Uterus (tissue), 3 donors: ENCODE measurements at regions not wholly inside any gene's neighbourhood (a gene's known extent, or its start where the extent isn't known, plus 50 kb on each side); places are given as distances from the start of the nearest gene placed in this dataset.

Experiments
- DNase-seq, 2 donors: peaks; one replicate each; pipeline ENCODE4 v3.0.0-alpha.2; 2019 to 2020
- H3K27ac ChIP-seq, 2 donors: fragments of 200-600 bp; sonication (generic); 1 replicate in 1 of 2; 2 replicates in 1 of 2; pipeline ENCODE4 v1.5.1; 2016 to 2018
- H3K27me3 ChIP-seq, 2 donors: fragments of 200-600 bp; sonication (generic); one replicate each; pipeline ENCODE4 v1.5.1; 2018 to 2019; ENCODE audit warnings: control low read depth in 1 of 2
- H3K36me3 ChIP-seq, 2 donors: fragments of 200-600 bp; sonication (generic); one replicate each; pipeline ENCODE4 v1.5.1; 2019; ENCODE audit warnings: control low read depth in 1 of 2
- H3K4me1 ChIP-seq, 2 donors: fragments of 200-600 bp; sonication (generic); one replicate each; pipeline ENCODE4 v1.5.1; 2018 to 2019; ENCODE audit warnings: control low read depth in 1 of 2
- H3K4me3 ChIP-seq, 2 donors: fragments of 200-600 bp; sonication (generic); 1 replicate in 1 of 2; 2 replicates in 1 of 2; pipeline ENCODE4 v1.5.1; 2018 to 2019; ENCODE audit warnings: mild to moderate bottlenecking in 1 of 2
- H3K9me3 ChIP-seq, 2 donors: fragments of 200-600 bp; sonication (generic); one replicate each; pipeline ENCODE4 v1.5.1; 2019; ENCODE audit warnings: control low read depth in 1 of 2
- CTCF ChIP-seq, 4 experiments: fragments of 200-600 bp in 2 of 4; fragments of 450-650 bp in 2 of 4; sonication (generic) in 2 of 4; IDR thresholded peaks; one replicate each; pipeline ENCODE4 v1.5.1; 2016 to 2019; ENCODE audit warnings: antibody characterized with exemption in 4 of 4, mild to moderate bottlenecking in 2 of 4, moderate library complexity in 1 of 4
- POLR2A ChIP-seq, 2 donors: fragments of 450-650 bp; IDR thresholded peaks; one replicate each; pipeline ENCODE4 v1.6.1; 2016; ENCODE audit warnings: antibody characterized with exemption in 2 of 2, mild to moderate bottlenecking in 1 of 2, moderate library complexity in 1 of 2
- intact Hi-C: fragments of 100-400 bp; cut with DNase I; formaldehyde crosslinking; loops from one replicate; pipeline ENCODE4 v1.15.1; 2023; ENCODE audit warnings: low total_unique reads
- donor health status: DM: yes; HTN: yes; CAD: no.

GRCh38 chr12:62016021-62016420 lies 244.2 kb upstream of the USP15 start:
- Histone ChIP-seq H3K27ac (no peak overlapping the region), H3K9me3 (no peaks in the 10 kb centered on the region), H3K27me3 (no peaks in the 10 kb centered on the region), H3K4me3 (no peak overlapping the region), H3K36me3 (no peaks in the 10 kb centered on the region), H3K4me1 (no peaks in the 10 kb centered on the region)
- no peak for DNase-seq
- intact Hi-C loops = no loop called here
- TF ChIP-seq POLR2A (IDR thresholded peaks at IDR 0.05) = no peak
- no peak for TF ChIP-seq CTCF (IDR thresholded peaks at IDR 0.05)

DNA sequence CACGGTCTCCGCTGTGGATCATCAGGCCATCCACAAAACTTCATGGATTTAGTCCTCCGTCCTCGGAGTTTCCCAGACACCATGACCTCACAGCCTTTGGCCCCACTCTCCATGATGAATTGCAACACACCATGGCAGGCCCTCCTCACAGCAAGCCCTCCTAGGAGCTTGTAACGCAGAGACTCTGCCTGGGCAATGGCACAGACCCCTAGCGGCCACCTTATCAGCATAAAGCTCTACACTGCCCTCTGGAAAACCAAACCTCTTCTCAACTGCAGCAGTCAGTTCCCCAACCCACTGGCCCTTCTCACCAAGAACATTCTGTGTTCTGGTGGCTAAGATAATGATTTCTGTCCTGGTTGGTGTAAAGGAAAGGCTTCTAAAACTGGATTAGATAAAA lies 238.4 kb upstream of the USP15 start:
- intact Hi-C loops = no loop called here
- no peaks in the 10 kb centered on the region for H3K36me3 ChIP-seq

GRCh38 chr12:62028536-62028935 lies 231.7 kb upstream of the USP15 start:
- no peaks in the 10 kb centered on the region for H3K36me3 ChIP-seq
- no peak overlapping the region for H3K4me3 ChIP-seq
- no peak for DNase-seq
- TF ChIP-seq POLR2A (IDR thresholded peaks at IDR 0.05) = no peak
- TF ChIP-seq CTCF (IDR thresholded peaks at IDR 0.05) = no peak
- H3K27me3 ChIP-seq = no peaks in the 10 kb centered on the region
- no peaks in the 10 kb centered on the region for H3K4me1 ChIP-seq
- no peak overlapping the region for H3K27ac ChIP-seq
- intact Hi-C loops = no loop called here
- H3K9me3 ChIP-seq = no peaks in the 10 kb centered on the region

More for the DNA sequence above, 238.4 kb upstream of the USP15 start:
- Histone ChIP-seq H3K27me3 (no peaks in the 10 kb centered on the region), H3K4me3 (no peak overlapping the region), H3K27ac (no peak overlapping the region), H3K9me3 (no peaks in the 10 kb centered on the region), H3K4me1 (no peaks in the 10 kb centered on the region)
- no peak for DNase-seq
- TF ChIP-seq POLR2A (IDR thresholded peaks at IDR 0.05) (no peak), CTCF (IDR thresholded peaks at IDR 0.05) (no peak)

DNA sequence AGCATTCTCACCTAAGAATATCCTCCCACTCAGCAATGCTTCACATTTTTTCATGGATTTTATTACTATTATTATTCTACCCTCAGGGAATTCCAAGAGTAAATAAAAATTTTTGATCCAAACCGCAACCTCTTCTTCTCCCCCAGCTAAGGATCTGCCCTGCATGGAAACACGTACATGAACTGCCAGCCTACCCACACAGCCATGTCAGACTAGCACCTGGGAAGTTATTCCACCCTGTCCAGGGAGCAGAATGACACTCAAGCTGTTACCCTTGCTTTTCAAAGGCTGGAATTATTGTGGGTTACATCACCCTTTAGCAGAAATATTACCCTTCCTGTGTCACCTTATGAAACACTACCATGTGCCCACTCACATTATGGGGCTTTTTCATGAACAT lies 227.3 kb upstream of the USP15 start:
- Histone ChIP-seq H3K4me1 (no peaks in the 10 kb centered on the region), H3K27ac (no peak overlapping the region), H3K36me3 (no peaks in the 10 kb centered on the region), H3K9me3 (no peaks in the 10 kb centered on the region), H3K27me3 (no peaks in the 10 kb centered on the region), H3K4me3 (no peak overlapping the region)
- TF ChIP-seq CTCF (IDR thresholded peaks at IDR 0.05) (no peak), POLR2A (IDR thresholded peaks at IDR 0.05) (no peak)
- DNase-seq = no peak
- intact Hi-C loops = no loop called here

GRCh38 chr12:62044450-62045135 lies 215.6 kb upstream of the USP15 start:
- H3K27me3 ChIP-seq = no peaks in the 10 kb centered on the region
- TF ChIP-seq POLR2A (IDR thresholded peaks at IDR 0.05) = no peak
- TF ChIP-seq CTCF (IDR thresholded peaks at IDR 0.05) = no peak
- H3K36me3 ChIP-seq = no peaks in the 10 kb centered on the region
- intact Hi-C loops = no loop called here
- H3K27ac ChIP-seq = no peak overlapping the region
- DNase-seq = no peak
- H3K9me3 ChIP-seq = no peaks in the 10 kb centered on the region
- no peak overlapping the region for H3K4me3 ChIP-seq
- no peaks in the 10 kb centered on the region for H3K4me1 ChIP-seq
